SK-N-SH (cell line): ENCODE measurements at regions not wholly inside any gene's neighbourhood (a gene's known extent, or its start where the extent isn't known, plus 50 kb on each side); places are given as distances from the start of the nearest gene placed in this dataset.

Experiments used
- CTCF ChIA-PET: fragments of 300-600, 350-600 bp; formaldehyde crosslinking; extraction: SDS; loops from one replicate; lab custom pipeline; 2021; lab: Yijun Ruan, JAX
- POLR2A ChIA-PET: fragments of 350-600 bp; sonication (Branson Sonifier 250); formaldehyde crosslinking; extraction: SDS; loops from one replicate; lab custom pipeline; 2020; ENCODE audit warnings: antibody characterized with exemption, inconsistent platforms; lab: Yijun Ruan, JAX
- DNase-seq: peaks from one replicate; pipeline ENCODE4 v3.0.0; 2012
- H2AFZ ChIP-seq: fragments of 200-600 bp; sonication (generic); 2 replicates; pipeline ENCODE4 v1.8.1; 2016; ENCODE audit warnings: antibody characterized with exemption, mild to moderate bottlenecking, low read depth
- H3F3A ChIP-seq: fragments of 200-600 bp; sonication (generic); replicated peaks from 2 replicates; pipeline ENCODE3; 2016; ENCODE audit warnings: antibody characterized with exemption, mild to moderate bottlenecking; ENCODE audit not compliant: insufficient read depth
- H3K27ac ChIP-seq, 2 experiments: fragments of 200-500 bp in 1 of 2; fragments of 200-600 bp in 1 of 2; sonication (Bioruptor generic) in 1 of 2; sonication (generic), shearing (Covaris generic) in 1 of 2; 2 replicates each; pipeline versions ENCODE4 v1.5.1 to v1.6.1; 2014 to 2016; ENCODE audit warnings: low read depth in 2 of 2, inconsistent platforms in 1 of 2, low read length in 1 of 2, mild to moderate bottlenecking in 1 of 2, mixed read lengths in 1 of 2
- H3K27me3 ChIP-seq: fragments of 200-600 bp; sonication (generic), shearing (Covaris generic); 2 replicates; pipeline ENCODE4 v1.6.1; 2016; ENCODE audit warnings: mixed run types; ENCODE audit not compliant: insufficient read depth
- H3K36me3 ChIP-seq, 2 experiments: fragments of 200-500 bp in 1 of 2; fragments of 200-600 bp in 1 of 2; sonication (Bioruptor generic) in 1 of 2; sonication (generic) in 1 of 2; replicated peaks in 1 of 2; 2 replicates each; pipeline versions ENCODE3 to v1.5.1; 2014 to 2016; ENCODE audit warnings: low read length in 1 of 2, mild to moderate bottlenecking in 1 of 2; ENCODE audit not compliant: insufficient read depth in 2 of 2, control insufficient read depth in 1 of 2
- H3K4me1 ChIP-seq, 2 experiments: fragments of 200-500 bp in 1 of 2; fragments of 200-600 bp in 1 of 2; sonication (Bioruptor generic) in 1 of 2; sonication (generic), shearing (Covaris generic) in 1 of 2; 2 replicates each; pipeline versions ENCODE4 v1.5.1 to v1.6.1; 2014 to 2016; ENCODE audit warnings: low read depth in 1 of 2, low read length in 1 of 2, mixed run types in 1 of 2; ENCODE audit not compliant: insufficient read depth in 2 of 2, control insufficient read depth in 1 of 2
- H3K4me2 ChIP-seq: fragments of 200-600 bp; sonication (generic), shearing (Covaris generic); 2 replicates; pipeline ENCODE4 v1.6.1; 2017; ENCODE audit warnings: mixed run types
- H3K4me3 ChIP-seq, 2 experiments: fragments of 200-500 bp in 1 of 2; fragments of 200-600 bp in 1 of 2; sonication (Bioruptor generic) in 1 of 2; sonication (generic), shearing (Covaris generic) in 1 of 2; 2 replicates each; pipeline versions ENCODE4 v1.5.1 to v1.8.1; 2014 to 2016; ENCODE audit warnings: low read depth in 2 of 2, inconsistent platforms in 1 of 2, low read length in 1 of 2, mild to moderate bottlenecking in 1 of 2, mixed read lengths in 1 of 2, moderate library complexity in 1 of 2
- H3K79me2 ChIP-seq: fragments of 200-600 bp; sonication (generic); 2 replicates; pipeline ENCODE4 v1.8.1; 2017; ENCODE audit warnings: mild to moderate bottlenecking; ENCODE audit not compliant: insufficient read depth
- H3K9ac ChIP-seq: fragments of 200-600 bp; sonication (generic); 2 replicates; pipeline ENCODE4 v1.6.1; 2017; ENCODE audit warnings: mixed run types
- H3K9me2 ChIP-seq: fragments of 200-600 bp; sonication (generic); 2 replicates; pipeline ENCODE4 v1.6.1; 2017; ENCODE audit warnings: mixed run types
- H3K9me3 ChIP-seq: fragments of 200-600 bp; sonication (generic); 2 replicates; pipeline ENCODE4 v1.6.1; 2017; ENCODE audit warnings: mixed run types, mild to moderate bottlenecking, moderate library complexity
- H4K20me1 ChIP-seq: fragments of 200-600 bp; sonication (generic); 2 replicates; pipeline ENCODE4 v1.6.1; 2017; ENCODE audit warnings: mild to moderate bottlenecking, mixed run types; ENCODE audit not compliant: insufficient read depth
- CHD2 ChIP-seq: fragments of 150-350 bp; IDR thresholded peaks from 2 replicates; pipeline ENCODE4 v1.6.1; 2018; ENCODE audit warnings: low read length; ENCODE audit not compliant: partially characterized antibody
- FOSL2 ChIP-seq: IDR thresholded peaks from 2 replicates; pipeline ENCODE4 v1.4.0; 2012; ENCODE audit warnings: low read depth, mild to moderate bottlenecking, moderate library complexity, borderline replicate concordance
- FOXJ3 ChIP-seq: sonication (generic); formaldehyde crosslinking; IDR thresholded peaks from 2 replicates; pipeline ENCODE4 v1.5.1; 2020; ENCODE audit warnings: mild to moderate bottlenecking, missing genetic modification reagents
- FOXM1 ChIP-seq: IDR thresholded peaks from 2 replicates; pipeline ENCODE4 v1.4.0; 2012; ENCODE audit warnings: low read depth, mild to moderate bottlenecking
- GABPA ChIP-seq: IDR thresholded peaks from 2 replicates; pipeline ENCODE4 v1.4.0; 2012; ENCODE audit warnings: low read depth, mild to moderate bottlenecking
- GATA2 ChIP-seq: sonication (generic); formaldehyde crosslinking; IDR thresholded peaks from 2 replicates; pipeline ENCODE4 v1.5.0; 2020; ENCODE audit warnings: mild to moderate bottlenecking, missing genetic modification reagents
- IRF3 ChIP-seq: fragments of 150-350 bp; IDR thresholded peaks from 2 replicates; pipeline ENCODE4 v1.6.1; 2016; ENCODE audit warnings: mild to moderate bottlenecking, low read depth, low read length
- MAX ChIP-seq: IDR thresholded peaks from 2 replicates; pipeline ENCODE4 v1.4.0; 2012; ENCODE audit warnings: low read depth
- NFIC ChIP-seq: IDR thresholded peaks from 2 replicates; pipeline ENCODE4 v1.4.0; 2012; ENCODE audit warnings: borderline replicate concordance
- NRF1 ChIP-seq: IDR thresholded peaks from 2 replicates; pipeline ENCODE4 v1.6.1; 2012; ENCODE audit warnings: low read depth, mild to moderate bottlenecking, low read length
- RAD21 ChIP-seq: IDR thresholded peaks from 2 replicates; pipeline ENCODE4 v1.6.1; 2012; ENCODE audit warnings: mild to moderate bottlenecking, low read length
- RCOR1 ChIP-seq: fragments of 150-350 bp; IDR thresholded peaks from 2 replicates; pipeline ENCODE4 v1.6.1; 2017; ENCODE audit warnings: antibody characterized with exemption, low read length
- REST ChIP-seq: IDR thresholded peaks from 2 replicates; pipeline ENCODE4 v1.6.1; 2012; ENCODE audit warnings: mild to moderate bottlenecking, low read depth, low read length, moderate library complexity
- RFX5 ChIP-seq: IDR thresholded peaks from 2 replicates; pipeline ENCODE4 v1.6.1; 2012; ENCODE audit warnings: mild to moderate bottlenecking, improper control_type of control experiment, low read length
- RXRA ChIP-seq: IDR thresholded peaks from 2 replicates; pipeline ENCODE4 v1.4.0; 2012; ENCODE audit warnings: low read depth, mild to moderate bottlenecking, borderline replicate concordance
- SMC3 ChIP-seq: IDR thresholded peaks from 2 replicates; pipeline ENCODE4 v1.6.1; 2012; ENCODE audit warnings: low read depth, low read length, improper control_type of control experiment
- TAF1 ChIP-seq: IDR thresholded peaks from 2 replicates; pipeline ENCODE4 v1.6.1; 2012; ENCODE audit warnings: low read depth, mild to moderate bottlenecking, low read length, moderate library complexity, borderline replicate concordance
- TCF12 ChIP-seq: IDR thresholded peaks from 2 replicates; pipeline ENCODE4 v1.4.0; 2012
- TEAD4 ChIP-seq: IDR thresholded peaks from 2 replicates; pipeline ENCODE4 v1.4.0; 2012; ENCODE audit warnings: mild to moderate bottlenecking, borderline replicate concordance; ENCODE audit not compliant: insufficient read depth
- YY1 ChIP-seq: IDR thresholded peaks from 2 replicates; pipeline ENCODE4 v1.4.0; 2012; ENCODE audit warnings: low read depth, mild to moderate bottlenecking
- WGBS: methylation state at CpG from one replicate; pipeline ENCODE4 v1.1.6; 2017; ENCODE audit warnings: low lambda C conversion rate; 5-methylcytosine and 5-hydroxymethylcytosine counted together
- TF ChIP-seq, protein P1 (sequence below): fragments of 200-600 bp; sonication (generic); IDR thresholded peaks from 2 replicates; pipeline ENCODE4 v1.6.1; 2017; ENCODE audit warnings: antibody characterized with exemption, mild to moderate bottlenecking, moderate library complexity

DNA sequence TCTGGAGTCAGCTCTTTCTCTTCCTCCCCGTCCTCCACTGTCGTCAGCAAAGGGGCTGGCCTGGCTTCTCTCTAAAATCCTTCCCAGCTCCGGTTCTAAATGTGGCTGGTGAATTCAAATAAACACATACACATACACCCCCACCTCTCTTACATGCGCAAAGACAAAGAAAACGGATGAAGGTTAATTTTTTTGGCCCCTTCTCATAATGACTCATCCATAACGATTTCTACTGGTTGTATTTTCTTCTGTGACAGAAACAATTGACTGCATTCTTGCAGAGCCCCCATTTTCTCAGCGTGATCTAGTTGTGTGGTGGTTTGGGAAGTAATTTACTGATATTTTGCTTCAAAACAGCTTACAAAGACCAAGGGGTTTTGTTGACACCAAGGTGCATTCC is 130.0 kb upstream of the NTM start:
- H3K4me1 ChIP-seq = peaks cover 0 to 4% of the 10 kb centered on the region in 2 experiments; a peak in 1 of 4 replicates
- H3K9me3 ChIP-seq = no peaks in the 10 kb centered on the region
- H3K79me2 ChIP-seq = no peaks in the 10 kb centered on the region
- H3K4me2 ChIP-seq = no peak overlapping the region
- ChIA-PET CTCF (interaction anchor here (1.1 kb wide), 1 partner anchor 9 kb away, joined by 3 read pairs; no protein-coding TSS in a partner anchor), POLR2A (no interaction called here)
- TF ChIP-seq TCF12 = no peak
- TF ChIP-seq NRF1 = no peak
- H3K36me3 ChIP-seq = no peaks in the 10 kb centered on the region
- no peak overlapping the region for H3K4me3 ChIP-seq
- 21% methylated on average over 7 of the region's 7 CpGs for WGBS
- DNase-seq = no peak
- no peak overlapping the region for H2AFZ ChIP-seq
- H3K9me2 ChIP-seq = no peaks in the 10 kb centered on the region
- H3K27me3 ChIP-seq = no peaks in the 10 kb centered on the region
- H3K9ac ChIP-seq = no peak overlapping the region
- H4K20me1 ChIP-seq = no peaks in the 10 kb centered on the region
- H3F3A ChIP-seq = no peaks in the 10 kb centered on the region
- no peak overlapping the region for H3K27ac ChIP-seq

- Histone ChIP-seq H3K9me3 (no peaks in the 10 kb centered on the region), H3K4me2 (no peak overlapping the region), H3K27me3 (no peaks in the 10 kb centered on the region), H3K9ac (no peak overlapping the region), H3K9me2 (no peaks in the 10 kb centered on the region), H4K20me1 (no peaks in the 10 kb centered on the region), H3K4me1 (peaks cover 0 to 4% of the 10 kb centered on the region in 2 experiments; a peak in 1 of 4 replicates), H3K36me3 (no peaks in the 10 kb centered on the region), H3F3A (no peaks in the 10 kb centered on the region), H3K79me2 (no peaks in the 10 kb centered on the region), H2AFZ (no peak overlapping the region), H3K27ac (no peak overlapping the region), H3K4me3 (no peak overlapping the region)
- CTCF ChIA-PET = no interaction called here
- DNase-seq = no peak
- WGBS = 8% methylated on average over 1 of the region's 1 CpG
- POLR2A ChIA-PET = no interaction called here
- TF ChIP-seq TEAD4 = no peak
- TF ChIP-seq RFX5 = no peak
- no peak for TF ChIP-seq YY1
- no peak for TF ChIP-seq FOSL2
- no peak for TF ChIP-seq SMC3
- TF ChIP-seq RAD21 = no peak
- no peak for TF ChIP-seq GABPA
- no peak for TF ChIP-seq TAF1
- no peak for TF ChIP-seq TCF12
- no peak for TF ChIP-seq FOXM1
- no peak for TF ChIP-seq GATA2 (CRISPR knock-in tag)
- no peak for TF ChIP-seq CHD2
- TF ChIP-seq FOXJ3 = no peak
- TF ChIP-seq NFIC = no peak
- no peak for TF ChIP-seq REST
- TF ChIP-seq IRF3 = no peak
- TF ChIP-seq RCOR1 = no peak
- TF ChIP-seq, protein P1, sequence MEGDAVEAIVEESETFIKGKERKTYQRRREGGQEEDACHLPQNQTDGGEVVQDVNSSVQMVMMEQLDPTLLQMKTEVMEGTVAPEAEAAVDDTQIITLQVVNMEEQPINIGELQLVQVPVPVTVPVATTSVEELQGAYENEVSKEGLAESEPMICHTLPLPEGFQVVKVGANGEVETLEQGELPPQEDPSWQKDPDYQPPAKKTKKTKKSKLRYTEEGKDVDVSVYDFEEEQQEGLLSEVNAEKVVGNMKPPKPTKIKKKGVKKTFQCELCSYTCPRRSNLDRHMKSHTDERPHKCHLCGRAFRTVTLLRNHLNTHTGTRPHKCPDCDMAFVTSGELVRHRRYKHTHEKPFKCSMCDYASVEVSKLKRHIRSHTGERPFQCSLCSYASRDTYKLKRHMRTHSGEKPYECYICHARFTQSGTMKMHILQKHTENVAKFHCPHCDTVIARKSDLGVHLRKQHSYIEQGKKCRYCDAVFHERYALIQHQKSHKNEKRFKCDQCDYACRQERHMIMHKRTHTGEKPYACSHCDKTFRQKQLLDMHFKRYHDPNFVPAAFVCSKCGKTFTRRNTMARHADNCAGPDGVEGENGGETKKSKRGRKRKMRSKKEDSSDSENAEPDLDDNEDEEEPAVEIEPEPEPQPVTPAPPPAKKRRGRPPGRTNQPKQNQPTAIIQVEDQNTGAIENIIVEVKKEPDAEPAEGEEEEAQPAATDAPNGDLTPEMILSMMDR = no peak
- TF ChIP-seq MAX = no peak
- TF ChIP-seq RXRA = no peak
Measured at GRCh38 chr11:131242476-131243000, 127.9 kb upstream of the NTM start.
